ENCODE measurements at regions not wholly inside any gene's neighbourhood (a gene's known extent, or its start where the extent isn't known, plus 50 kb on each side); places are given as distances from the start of the nearest gene placed in this dataset.

- Histone ChIP-seq H2AFZ (ENCODE audit: low read length) (no peak overlapping the region), H3K27me3 (ENCODE audit: control insufficient read depth, insufficient read depth, low read length) (no peaks in the 10 kb centered on the region), H3K36me3 (ENCODE audit: control insufficient read depth, insufficient read depth, low read length) (no peaks in the 10 kb centered on the region), H3K4me3 (replicated peaks in 1 of 4; ENCODE audit: control extremely low read depth in 1 of 4, insufficient read depth in 1 of 4, low read depth in 3 of 4, low read length in 4 of 4) (no peak overlapping the region), H3K9me3 (ENCODE audit: control insufficient read depth, insufficient read depth, low read depth, low read length) (no peaks in the 10 kb centered on the region), H3K79me2 (ENCODE audit: control insufficient read depth, insufficient read depth, low read length) (no peaks in the 10 kb centered on the region), H3K9ac (ENCODE audit: insufficient read depth, low read length) (no peak overlapping the region), H4K20me1 (ENCODE audit: control insufficient read depth, extremely low read depth, insufficient read depth, low read length) (no peaks in the 10 kb centered on the region), H3K4me1 (ENCODE audit: control insufficient read depth, extremely low read depth, insufficient read depth, low read length) (no peaks in the 10 kb centered on the region), H3K27ac (ENCODE audit: insufficient read depth, low read length) (no peak overlapping the region), H3K4me2 (ENCODE audit: extremely low read depth, insufficient read depth, low read length) (no peak overlapping the region)
- no peak for TF ChIP-seq EZH2 (IDR thresholded peaks at IDR 0.05; ENCODE audit: low read length, missing control alignments)
- no peak for TF ChIP-seq CTCF (conservative IDR thresholded peaks at IDR 0.05 in 1 of 2, IDR thresholded peaks at IDR 0.05 in 1 of 2; ENCODE audit: low read depth in 1 of 2, low read length in 2 of 2)
- no peak for DNase-seq (ENCODE audit: low read depth in 2 of 2)
These were observed 159.9 kb downstream of the TFAP2B start for GRCh38 chr6:50978380-50979170.

GRCh38 chr6:50979171-50979525 is 160.5 kb downstream of the TFAP2B start:
- Histone ChIP-seq H2AFZ (ENCODE audit: low read length) (no peak overlapping the region), H3K79me2 (ENCODE audit: control insufficient read depth, insufficient read depth, low read length) (no peaks in the 10 kb centered on the region), H3K4me1 (ENCODE audit: control insufficient read depth, extremely low read depth, insufficient read depth, low read length) (no peaks in the 10 kb centered on the region), H4K20me1 (ENCODE audit: control insufficient read depth, extremely low read depth, insufficient read depth, low read length) (no peaks in the 10 kb centered on the region), H3K4me2 (ENCODE audit: extremely low read depth, insufficient read depth, low read length) (no peak overlapping the region), H3K27ac (ENCODE audit: insufficient read depth, low read length) (no peak overlapping the region), H3K9me3 (ENCODE audit: control insufficient read depth, insufficient read depth, low read depth, low read length) (no peaks in the 10 kb centered on the region), H3K27me3 (ENCODE audit: control insufficient read depth, insufficient read depth, low read length) (no peaks in the 10 kb centered on the region), H3K36me3 (ENCODE audit: control insufficient read depth, insufficient read depth, low read length) (no peaks in the 10 kb centered on the region), H3K9ac (ENCODE audit: insufficient read depth, low read length) (no peak overlapping the region), H3K4me3 (replicated peaks in 1 of 4; ENCODE audit: control extremely low read depth in 1 of 4, insufficient read depth in 1 of 4, low read depth in 3 of 4, low read length in 4 of 4) (no peak overlapping the region)
- TF ChIP-seq EZH2 (IDR thresholded peaks at IDR 0.05; ENCODE audit: low read length, missing control alignments) = no peak
- no peak for DNase-seq (ENCODE audit: low read depth in 2 of 2)

- Histone ChIP-seq H3K4me3 (replicated peaks in 1 of 4; ENCODE audit: control extremely low read depth in 1 of 4, insufficient read depth in 1 of 4, low read depth in 3 of 4, low read length in 4 of 4) (no peak overlapping the region), H3K9me3 (ENCODE audit: control insufficient read depth, insufficient read depth, low read depth, low read length) (no peaks in the 10 kb centered on the region), H2AFZ (ENCODE audit: low read length) (no peak overlapping the region), H3K27ac (ENCODE audit: insufficient read depth, low read length) (no peak overlapping the region), H4K20me1 (ENCODE audit: control insufficient read depth, extremely low read depth, insufficient read depth, low read length) (no peaks in the 10 kb centered on the region), H3K4me1 (ENCODE audit: control insufficient read depth, extremely low read depth, insufficient read depth, low read length) (no peaks in the 10 kb centered on the region), H3K27me3 (ENCODE audit: control insufficient read depth, insufficient read depth, low read length) (no peaks in the 10 kb centered on the region), H3K4me2 (ENCODE audit: extremely low read depth, insufficient read depth, low read length) (no peak overlapping the region), H3K9ac (ENCODE audit: insufficient read depth, low read length) (no peak overlapping the region), H3K36me3 (ENCODE audit: control insufficient read depth, insufficient read depth, low read length) (no peaks in the 10 kb centered on the region), H3K79me2 (ENCODE audit: control insufficient read depth, insufficient read depth, low read length) (no peaks in the 10 kb centered on the region)
- DNase-seq (ENCODE audit: low read depth in 2 of 2) = no peak
- TF ChIP-seq EZH2 (IDR thresholded peaks at IDR 0.05; ENCODE audit: low read length, missing control alignments) (no peak), CTCF (conservative IDR thresholded peaks at IDR 0.05 in 1 of 2, IDR thresholded peaks at IDR 0.05 in 1 of 2; ENCODE audit: low read depth in 1 of 2, low read length in 2 of 2) (no peak)
These were observed 165.5 kb downstream of the TFAP2B start for GRCh38 chr6:50984135-50984534.
